Lower lobe of right lung (tissue), 2 donors: ENCODE measurements at regions not wholly inside any gene's neighbourhood (a gene's known extent, or its start where the extent isn't known, plus 50 kb on each side); places are given as distances from the start of the nearest gene placed in this dataset.

Experiments
- ATAC-seq, 2 donors: fragments of 200-7000 bp; cut with Tn5 transposase; one replicate each; pipeline ENCODE4 v1.9.1; 2020 to 2022; ENCODE audit warnings: mild to moderate bottlenecking in 2 of 2, moderate library complexity in 2 of 2
- DNase-seq: peaks from one replicate; pipeline ENCODE4 v3.0.0-alpha.2; 2020
- H3K27ac ChIP-seq: fragments of 200-600 bp; one replicate; pipeline ENCODE4 v1.8.0; 2022
- H3K27me3 ChIP-seq: fragments of 200-600 bp; one replicate; pipeline ENCODE4 v1.8.0; 2022; ENCODE audit warnings: low read depth
- H3K36me3 ChIP-seq: fragments of 200-600 bp; one replicate; pipeline ENCODE4 v1.8.0; 2022; ENCODE audit warnings: mild to moderate bottlenecking
- H3K4me1 ChIP-seq: fragments of 200-600 bp; one replicate; pipeline ENCODE4 v1.8.0; 2022
- H3K4me3 ChIP-seq: fragments of 200-600 bp; one replicate; pipeline ENCODE4 v1.8.0; 2022; ENCODE audit warnings: mild to moderate bottlenecking
- H3K9me3 ChIP-seq: fragments of 200-600 bp; one replicate; pipeline ENCODE4 v1.8.0; 2022
- CTCF ChIP-seq: fragments of 200-600 bp; IDR thresholded peaks from one replicate; pipeline ENCODE4 v1.8.0; 2022; ENCODE audit warnings: antibody characterized with exemption, mild to moderate bottlenecking
- intact Hi-C: fragments of 100-400 bp; cut with DNase I; formaldehyde crosslinking; loops from one replicate; pipeline ENCODE4 v1.11.0; 2022
- donor health status: DM: no; HTN: yes; CAD: no; lungs with severe emphysema.

DNA sequence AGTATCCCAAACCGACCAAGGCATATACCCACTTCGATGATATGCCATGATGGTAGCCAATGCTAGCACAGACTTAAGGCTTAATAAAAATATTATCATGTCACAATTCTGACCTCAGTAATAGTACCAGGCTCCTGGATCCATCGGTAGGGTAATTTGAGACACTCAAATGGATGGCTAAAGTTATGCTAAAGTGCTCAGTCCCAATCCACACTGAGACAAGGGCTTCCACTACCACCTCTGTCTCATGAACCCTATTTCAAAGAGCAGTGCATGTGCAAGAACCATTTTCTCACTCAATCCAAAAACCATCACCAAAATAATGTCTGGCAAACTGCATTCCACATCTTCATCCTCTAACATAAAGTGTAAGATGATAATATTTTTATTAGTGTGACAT, 122.4 kb upstream of the KRR1 start:
- no peak overlapping the region for H3K4me3 ChIP-seq
- H3K27me3 ChIP-seq, result no peaks in the 10 kb centered on the region
- DNase-seq (no peak), ATAC-seq (no peak)
- H3K4me1 ChIP-seq, result no peaks in the 10 kb centered on the region
- H3K36me3 ChIP-seq, result no peaks in the 10 kb centered on the region
- no peak overlapping the region for H3K27ac ChIP-seq
- no peak for TF ChIP-seq CTCF
- H3K9me3 ChIP-seq, result no peaks in the 10 kb centered on the region
- intact Hi-C loops, result no loop called here

DNA sequence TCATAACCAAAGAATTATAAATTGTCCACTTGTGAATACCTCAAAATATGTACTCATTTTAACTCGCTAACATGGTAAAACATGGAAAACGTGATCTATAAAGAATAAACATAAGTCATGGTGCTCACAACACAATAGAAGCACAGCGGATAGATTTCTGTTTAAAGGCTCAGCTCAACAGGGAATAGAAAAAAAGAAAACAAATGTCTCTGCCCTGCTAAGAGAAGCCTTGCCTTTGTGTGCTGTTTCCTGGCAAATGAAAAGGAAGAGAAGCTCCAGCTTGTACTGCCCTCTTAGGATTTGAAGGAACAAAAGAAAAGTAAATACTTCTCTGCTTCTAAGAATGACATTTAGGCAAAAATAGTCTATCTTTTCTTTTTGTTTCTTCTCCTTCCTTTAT, 121.0 kb upstream of the KRR1 start:
- no peak overlapping the region for H3K27ac ChIP-seq
- TF ChIP-seq CTCF, result no peak
- intact Hi-C loops, result no loop called here
- no peaks in the 10 kb centered on the region for H3K36me3 ChIP-seq
- H3K9me3 ChIP-seq, result no peaks in the 10 kb centered on the region
- H3K27me3 ChIP-seq, result no peaks in the 10 kb centered on the region
- H3K4me3 ChIP-seq, result no peak overlapping the region
- no peaks in the 10 kb centered on the region for H3K4me1 ChIP-seq
- no peak for ATAC-seq
- no peak for DNase-seq

- Histone ChIP-seq H3K27me3 (no peaks in the 10 kb centered on the region), H3K27ac (no peak overlapping the region), H3K36me3 (no peaks in the 10 kb centered on the region), H3K9me3 (no peaks in the 10 kb centered on the region), H3K4me3 (no peak overlapping the region), H3K4me1 (no peaks in the 10 kb centered on the region)
- intact Hi-C loops, result no loop called here
- ATAC-seq (no peak), DNase-seq (no peak)
- TF ChIP-seq CTCF, result no peak
Measured at GRCh38 chr12:75631831-75632230, 120.4 kb upstream of the KRR1 start.

DNA sequence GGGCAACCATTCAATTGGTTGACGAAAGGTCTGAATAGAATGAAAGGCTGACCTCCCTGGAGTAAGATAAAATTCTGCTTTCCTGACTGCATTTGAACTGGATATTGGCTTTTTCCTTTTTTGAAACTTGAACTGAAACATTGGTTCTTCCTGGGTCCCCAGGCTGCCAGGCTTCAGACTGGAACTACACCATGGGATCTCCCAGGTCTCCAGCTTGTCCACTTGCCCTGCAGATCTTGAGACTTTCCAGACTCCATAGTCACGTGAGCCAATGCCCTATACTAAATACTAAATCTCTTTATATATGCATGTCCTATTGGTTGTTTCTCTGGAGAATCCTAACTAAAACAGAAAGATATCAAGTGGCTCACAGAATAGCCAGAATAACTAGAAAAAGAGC, 118.7 kb upstream of the KRR1 start:
- no peak overlapping the region for H3K27ac ChIP-seq
- ATAC-seq (no peak), DNase-seq (no peak)
- H3K36me3 ChIP-seq, result no peaks in the 10 kb centered on the region
- no peaks in the 10 kb centered on the region for H3K9me3 ChIP-seq
- H3K4me1 ChIP-seq, result no peaks in the 10 kb centered on the region
- no peaks in the 10 kb centered on the region for H3K27me3 ChIP-seq
- H3K4me3 ChIP-seq, result no peak overlapping the region
- no peak for TF ChIP-seq CTCF
- intact Hi-C loops, result no loop called here

GRCh38 chr12:75628916-75629315, 117.5 kb upstream of the KRR1 start:
- DNase-seq (no peak), ATAC-seq (no peak)
- Histone ChIP-seq H3K9me3 (no peaks in the 10 kb centered on the region), H3K27ac (no peak overlapping the region), H3K4me1 (no peaks in the 10 kb centered on the region), H3K36me3 (no peaks in the 10 kb centered on the region), H3K27me3 (no peaks in the 10 kb centered on the region), H3K4me3 (no peak overlapping the region)
- intact Hi-C loops, result no loop called here
- no peak for TF ChIP-seq CTCF

DNA sequence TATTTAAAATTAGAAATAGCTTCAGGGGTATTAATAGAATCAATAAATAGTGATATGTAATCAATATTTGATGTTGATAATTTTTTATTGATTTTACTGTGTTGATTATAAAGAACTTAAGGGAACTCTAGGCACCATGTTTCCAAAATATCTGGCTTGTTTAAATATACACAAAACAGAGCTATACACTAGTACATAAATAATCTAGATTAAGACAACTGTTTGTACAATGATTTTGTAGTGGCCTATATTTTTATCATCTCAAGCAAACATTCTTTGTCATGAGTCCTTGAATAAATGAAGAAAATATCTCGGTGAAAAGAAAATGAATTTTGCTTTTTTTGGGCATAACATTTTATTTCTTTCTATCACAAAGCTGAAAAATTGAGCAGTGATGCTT, 117.1 kb upstream of the KRR1 start:
- Histone ChIP-seq H3K36me3 (no peaks in the 10 kb centered on the region), H3K4me3 (no peak overlapping the region), H3K9me3 (no peaks in the 10 kb centered on the region), H3K4me1 (no peaks in the 10 kb centered on the region), H3K27me3 (no peaks in the 10 kb centered on the region), H3K27ac (no peak overlapping the region)
- DNase-seq (no peak), ATAC-seq (no peak)
- no peak for TF ChIP-seq CTCF
- intact Hi-C loops, result no loop called here
